MCF 10A (cell line): ENCODE measurements at regions not wholly inside any gene's neighbourhood (a gene's known extent, or its start where the extent isn't known, plus 50 kb on each side); places are given as distances from the start of the nearest gene placed in this dataset.

Experiments used
- BruUV-seq: library from RNA; stranded (reverse); fragments of 400-500 nt; replicated peaks from 2 replicates; lab custom pipeline; 2021; lab: Mats Ljungman, UMichigan
- CTCF ChIA-PET: fragments of 300-600 bp; sonication (Branson Sonifier 250); formaldehyde crosslinking; extraction: SDS; loops from one replicate; lab custom pipeline; 2021; ENCODE audit warnings: antibody characterized with exemption, inconsistent platforms; lab: Yijun Ruan, JAX
- POLR2A ChIA-PET: fragments of 300-600, 350-650 bp; sonication (Branson Sonifier 250); formaldehyde crosslinking; extraction: SDS; loops from one replicate; lab custom pipeline; 2020; ENCODE audit warnings: antibody characterized with exemption, inconsistent platforms; lab: Yijun Ruan, JAX
- DNase-seq: peaks from one replicate; pipeline ENCODE4 v3.0.0-alpha.2; 2018; ENCODE audit not compliant: unreplicated experiment
- H3K27ac Mint-ChIP-seq: one replicate; pipeline ENCODE4 v1.8.0; 2022; ENCODE audit warnings: mild to moderate bottlenecking, low read depth, mixed read lengths; ENCODE audit not compliant: unreplicated experiment
- H3K27me3 Mint-ChIP-seq: one replicate; pipeline ENCODE4 v1.8.0; 2022; ENCODE audit warnings: mixed read lengths; ENCODE audit not compliant: insufficient read depth, unreplicated experiment
- H3K36me3 Mint-ChIP-seq: one replicate; pipeline ENCODE4 v1.8.0; 2022; ENCODE audit warnings: mild to moderate bottlenecking, moderate library complexity, mixed read lengths; ENCODE audit not compliant: insufficient read depth, unreplicated experiment
- H3K4me1 Mint-ChIP-seq: one replicate; pipeline ENCODE4 v1.8.0; 2022; ENCODE audit warnings: mixed read lengths; ENCODE audit not compliant: insufficient read depth, unreplicated experiment
- H3K4me3 Mint-ChIP-seq: one replicate; pipeline ENCODE4 v1.8.0; 2022; ENCODE audit warnings: mild to moderate bottlenecking, moderate library complexity, mixed read lengths; ENCODE audit not compliant: unreplicated experiment
- H3K9me3 Mint-ChIP-seq: one replicate; pipeline ENCODE4 v1.8.0; 2022; ENCODE audit warnings: mixed read lengths; ENCODE audit not compliant: unreplicated experiment
- CTCF ChIP-seq: fragments of 200-600 bp; IDR thresholded peaks from one replicate; pipeline ENCODE4 v1.8.0; 2022; ENCODE audit warnings: antibody characterized with exemption, mild to moderate bottlenecking; ENCODE audit not compliant: unreplicated experiment
- intact Hi-C: fragments of 100-400 bp; cut with micrococcal nuclease; formaldehyde crosslinking; loops from 2 replicates; pipeline ENCODE4 v1.14.1; 2022

- no TSS peak for BruUV-seq
- ChIA-PET CTCF (no interaction called here), POLR2A (no interaction called here)
- no peak for TF ChIP-seq CTCF
- Mint-ChIP-seq H3K9me3 (peaks cover 7% of the 10 kb centered on the region), H3K27ac (no peak overlapping the region), H3K36me3 (no peaks in the 10 kb centered on the region), H3K4me1 (no peaks in the 10 kb centered on the region), H3K4me3 (no peak overlapping the region), H3K27me3 (no peaks in the 10 kb centered on the region)
- DNase-seq: no peak
- intact Hi-C loops: no loop called here
Measured at GRCh38 chr5:27578279-27578678, 539.9 kb upstream of the CDH9 start.

- Mint-ChIP-seq H3K4me1 (no peaks in the 10 kb centered on the region), H3K36me3 (no peaks in the 10 kb centered on the region), H3K4me3 (no peak overlapping the region), H3K27me3 (no peaks in the 10 kb centered on the region), H3K27ac (no peak overlapping the region), H3K9me3 (peaks cover 7% of the 10 kb centered on the region)
- DNase-seq: no peak
- POLR2A ChIA-PET: no interaction called here
- no peak for TF ChIP-seq CTCF
- intact Hi-C loops: no loop called here
- CTCF ChIA-PET: no interaction called here
- BruUV-seq: no TSS peak
Measured at GRCh38 chr5:27571681-27572080, 533.3 kb upstream of the CDH9 start.

- intact Hi-C loops: no loop called here
- H3K9me3 Mint-ChIP-seq: no peaks in the 10 kb centered on the region
- peak; percentile 11 for DNase-seq
Measured at GRCh38 chr5:27568811-27569210, 530.4 kb upstream of the CDH9 start.

GRCh38 chr5:27561408-27561807 lies 523.0 kb upstream of the CDH9 start:
- peaks cover 7% of the 10 kb centered on the region for H3K9me3 Mint-ChIP-seq
- no peak overlapping the region for H3K27ac Mint-ChIP-seq
- CTCF ChIA-PET: no interaction called here
- no TSS peak for BruUV-seq
- no peaks in the 10 kb centered on the region for H3K27me3 Mint-ChIP-seq
- TF ChIP-seq CTCF: no peak
- no peaks in the 10 kb centered on the region for H3K36me3 Mint-ChIP-seq
- no peak overlapping the region for H3K4me3 Mint-ChIP-seq
- no peak for DNase-seq
- intact Hi-C loops: no loop called here
- no peaks in the 10 kb centered on the region for H3K4me1 Mint-ChIP-seq
- POLR2A ChIA-PET: interaction anchor here (0.6 kb wide), 1 partner anchor 36 kb away, joined by 3 read pairs; no protein-coding TSS in a partner anchor

More at GRCh38 chr5:27568811-27569210, 530.4 kb upstream of the CDH9 start:
- H3K4me1 Mint-ChIP-seq: no peaks in the 10 kb centered on the region
- TF ChIP-seq CTCF: no peak
- no peaks in the 10 kb centered on the region for H3K36me3 Mint-ChIP-seq
- no TSS peak for BruUV-seq
- no peaks in the 10 kb centered on the region for H3K27me3 Mint-ChIP-seq
- ChIA-PET POLR2A (interaction anchor here (0.9 kb wide), 1 partner anchor 575 kb away, joined by 3 read pairs; no protein-coding TSS in a partner anchor), CTCF (no interaction called here)
- no peak overlapping the region for H3K27ac Mint-ChIP-seq
- H3K4me3 Mint-ChIP-seq: no peak overlapping the region
